Peyer's patch (tissue), 4 donors: ENCODE measurements at regions not wholly inside any gene's neighbourhood (a gene's known extent, or its start where the extent isn't known, plus 50 kb on each side); places are given as distances from the start of the nearest gene placed in this dataset.

Experiments used
- POLR2A ChIP-seq, 2 donors: fragments of 450-650 bp; IDR thresholded peaks; one replicate each; pipeline ENCODE4 v1.5.1; 2017; ENCODE audit warnings: antibody characterized with exemption in 2 of 2, mild to moderate bottlenecking in 2 of 2, moderate library complexity in 2 of 2
- TF ChIP-seq, protein P1 (sequence below), 6 experiments: fragments of 450-650 bp in 4 of 6; fragments of 200-600 bp in 2 of 6; sonication (generic) in 1 of 6; IDR thresholded peaks; one replicate each; pipeline ENCODE4 v1.5.1; 2017 to 2019; ENCODE audit warnings: antibody characterized with exemption in 6 of 6, mild to moderate bottlenecking in 3 of 6, moderate library complexity in 1 of 6

DNA sequence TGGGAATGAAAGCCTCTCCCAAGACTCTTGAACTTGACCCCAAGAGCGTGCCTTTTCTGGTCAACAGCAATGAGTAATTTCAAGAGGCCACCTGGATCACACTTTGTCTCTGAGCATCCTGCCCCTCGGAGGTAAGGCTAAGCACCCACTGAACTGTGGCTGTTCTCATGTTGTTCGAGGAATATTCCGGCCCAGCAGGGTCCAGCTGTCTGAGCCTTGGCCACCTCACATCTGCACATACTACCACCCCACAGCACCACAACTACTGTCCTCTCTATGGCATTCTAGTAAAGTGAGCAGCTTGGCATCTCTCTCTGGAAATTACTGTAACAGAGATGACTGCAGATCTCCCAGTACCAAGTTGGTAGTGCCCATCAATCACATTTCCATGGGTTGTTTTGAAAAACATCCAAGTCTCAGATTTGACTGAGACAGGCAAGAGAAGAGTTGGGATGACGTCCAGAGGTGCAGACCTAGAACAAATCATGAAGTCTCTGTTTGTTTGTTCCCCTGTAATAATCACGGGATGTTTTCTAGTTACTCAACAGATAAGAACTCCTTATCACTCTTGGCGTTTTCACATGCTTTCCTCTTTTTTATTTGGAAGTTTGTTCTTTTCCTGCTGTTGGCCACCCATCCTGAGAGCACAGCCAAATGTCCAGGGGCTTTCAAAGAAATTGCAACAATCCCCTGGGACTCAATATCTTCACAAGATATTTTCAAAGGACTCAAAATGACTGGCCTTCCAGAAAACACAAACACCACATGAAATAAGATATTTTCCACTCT is 336.0 kb upstream of the TNP1 start:
- TF ChIP-seq, protein P1, sequence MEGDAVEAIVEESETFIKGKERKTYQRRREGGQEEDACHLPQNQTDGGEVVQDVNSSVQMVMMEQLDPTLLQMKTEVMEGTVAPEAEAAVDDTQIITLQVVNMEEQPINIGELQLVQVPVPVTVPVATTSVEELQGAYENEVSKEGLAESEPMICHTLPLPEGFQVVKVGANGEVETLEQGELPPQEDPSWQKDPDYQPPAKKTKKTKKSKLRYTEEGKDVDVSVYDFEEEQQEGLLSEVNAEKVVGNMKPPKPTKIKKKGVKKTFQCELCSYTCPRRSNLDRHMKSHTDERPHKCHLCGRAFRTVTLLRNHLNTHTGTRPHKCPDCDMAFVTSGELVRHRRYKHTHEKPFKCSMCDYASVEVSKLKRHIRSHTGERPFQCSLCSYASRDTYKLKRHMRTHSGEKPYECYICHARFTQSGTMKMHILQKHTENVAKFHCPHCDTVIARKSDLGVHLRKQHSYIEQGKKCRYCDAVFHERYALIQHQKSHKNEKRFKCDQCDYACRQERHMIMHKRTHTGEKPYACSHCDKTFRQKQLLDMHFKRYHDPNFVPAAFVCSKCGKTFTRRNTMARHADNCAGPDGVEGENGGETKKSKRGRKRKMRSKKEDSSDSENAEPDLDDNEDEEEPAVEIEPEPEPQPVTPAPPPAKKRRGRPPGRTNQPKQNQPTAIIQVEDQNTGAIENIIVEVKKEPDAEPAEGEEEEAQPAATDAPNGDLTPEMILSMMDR (IDR thresholded peaks at IDR 0.05), result no peak
- TF ChIP-seq POLR2A (IDR thresholded peaks at IDR 0.05), result no peak
